Skeletal muscle tissue (tissue), 3 donors: ENCODE measurements at regions not wholly inside any gene's neighbourhood (a gene's known extent, or its start where the extent isn't known, plus 50 kb on each side); places are given as distances from the start of the nearest gene placed in this dataset.

Experiments used
- H3K27ac ChIP-seq: one replicate; pipeline ENCODE4 v1.7.0; 2013; ENCODE audit warnings: mild to moderate bottlenecking, low read depth, low read length, inconsistent platforms
- H3K27me3 ChIP-seq, 3 donors: one replicate each; pipeline ENCODE4 v1.7.0; 2013; ENCODE audit warnings: low read length in 3 of 3; ENCODE audit not compliant: control insufficient read depth in 3 of 3, insufficient read depth in 3 of 3
- H3K36me3 ChIP-seq, 3 donors: one replicate each; pipeline ENCODE4 v1.7.0; 2013; ENCODE audit warnings: low read length in 3 of 3; ENCODE audit not compliant: control insufficient read depth in 3 of 3, insufficient read depth in 3 of 3
- H3K4me1 ChIP-seq, 3 donors: one replicate each; pipeline ENCODE4 v1.7.0; 2013; ENCODE audit warnings: low read length in 3 of 3, mild to moderate bottlenecking in 3 of 3; ENCODE audit not compliant: control insufficient read depth in 3 of 3, insufficient read depth in 3 of 3
- H3K4me3 ChIP-seq, 3 donors: one replicate each; pipeline ENCODE4 v1.7.0; 2013; ENCODE audit warnings: low read length in 3 of 3
- H3K9ac ChIP-seq, 3 donors: one replicate each; pipeline ENCODE4 v1.7.0; 2013; ENCODE audit warnings: low read length in 3 of 3, mild to moderate bottlenecking in 3 of 3, moderate library complexity in 2 of 3, low read depth in 1 of 3
- H3K9me3 ChIP-seq, 3 donors: one replicate each; pipeline ENCODE4 v1.7.0; 2013; ENCODE audit warnings: low read length in 3 of 3; ENCODE audit not compliant: control insufficient read depth in 3 of 3
- donor health status: Osteomylitis.

GRCh38 chr2:208939852-208940251, 484.0 kb upstream of the MAP2 start:
- Histone ChIP-seq H3K36me3 (no peaks in the 10 kb centered on the region), H3K27me3 (no peaks in the 10 kb centered on the region), H3K9ac (no peak overlapping the region), H3K4me1 (no peaks in the 10 kb centered on the region), H3K4me3 (no peak overlapping the region), H3K9me3 (no peaks in the 10 kb centered on the region), H3K27ac (no peak overlapping the region)

GRCh38 chr2:208945719-208946256, 478.1 kb upstream of the MAP2 start:
- no peak overlapping the region for H3K27ac ChIP-seq

GRCh38 chr2:208948073-208948472, 475.8 kb upstream of the MAP2 start:
- Histone ChIP-seq H3K27me3 (no peaks in the 10 kb centered on the region), H3K36me3 (no peaks in the 10 kb centered on the region), H3K4me3 (no peak overlapping the region), H3K27ac (no peak overlapping the region), H3K9me3 (no peaks in the 10 kb centered on the region), H3K4me1 (no peaks in the 10 kb centered on the region), H3K9ac (no peak overlapping the region)

More at GRCh38 chr2:208945719-208946256, 478.1 kb upstream of the MAP2 start:
- H3K9ac ChIP-seq: no peak overlapping the region
- H3K4me1 ChIP-seq: no peaks in the 10 kb centered on the region
- H3K4me3 ChIP-seq: no peak overlapping the region
- H3K27me3 ChIP-seq: no peaks in the 10 kb centered on the region
- H3K9me3 ChIP-seq: no peaks in the 10 kb centered on the region
- no peaks in the 10 kb centered on the region for H3K36me3 ChIP-seq

GRCh38 chr2:208970070-208970469, 453.8 kb upstream of the MAP2 start:
- H3K9me3 ChIP-seq: peaks cover 0 to 4% (median 0%) of the 10 kb centered on the region in 3 donors
- H3K36me3 ChIP-seq: no peaks in the 10 kb centered on the region
- H3K9ac ChIP-seq: no peak overlapping the region
- no peaks in the 10 kb centered on the region for H3K27me3 ChIP-seq
- no peak overlapping the region for H3K27ac ChIP-seq
- no peaks in the 10 kb centered on the region for H3K4me1 ChIP-seq
- no peak overlapping the region for H3K4me3 ChIP-seq

GRCh38 chr2:208977582-208977981, 446.3 kb upstream of the MAP2 start:
- peaks cover 0 to 2% (median 0%) of the 10 kb centered on the region in 3 donors for H3K9me3 ChIP-seq
- H3K4me1 ChIP-seq: no peaks in the 10 kb centered on the region
- H3K4me3 ChIP-seq: no peak overlapping the region
- no peak overlapping the region for H3K27ac ChIP-seq
- H3K9ac ChIP-seq: no peak overlapping the region
- H3K36me3 ChIP-seq: no peaks in the 10 kb centered on the region
- no peaks in the 10 kb centered on the region for H3K27me3 ChIP-seq

GRCh38 chr2:208978946-208979345, 444.9 kb upstream of the MAP2 start:
- Histone ChIP-seq H3K4me1 (no peaks in the 10 kb centered on the region), H3K36me3 (no peaks in the 10 kb centered on the region), H3K9me3 (peaks cover 0 to 2% (median 0%) of the 10 kb centered on the region in 3 donors), H3K4me3 (no peak overlapping the region), H3K27ac (no peak overlapping the region), H3K9ac (no peak overlapping the region), H3K27me3 (no peaks in the 10 kb centered on the region)

- no peaks in the 10 kb centered on the region for H3K4me1 ChIP-seq
- H3K27me3 ChIP-seq: no peaks in the 10 kb centered on the region
- no peaks in the 10 kb centered on the region for H3K36me3 ChIP-seq
- no peak overlapping the region for H3K4me3 ChIP-seq
- no peak overlapping the region for H3K27ac ChIP-seq
- H3K9me3 ChIP-seq: peaks cover 0 to 2% (median 0%) of the 10 kb centered on the region in 3 donors
- H3K9ac ChIP-seq: no peak overlapping the region
Measured at GRCh38 chr2:208980321-208980720, 443.5 kb upstream of the MAP2 start.

GRCh38 chr2:208982831-208983230, 441.0 kb upstream of the MAP2 start:
- Histone ChIP-seq H3K4me3 (no peak overlapping the region), H3K4me1 (no peaks in the 10 kb centered on the region)

GRCh38 chr2:208983486-208983885, 440.4 kb upstream of the MAP2 start:
- H3K27me3 ChIP-seq: no peaks in the 10 kb centered on the region
- H3K9ac ChIP-seq: no peak overlapping the region
- no peak overlapping the region for H3K4me3 ChIP-seq
- H3K9me3 ChIP-seq: peaks cover 0 to 2% (median 0%) of the 10 kb centered on the region in 3 donors
- no peaks in the 10 kb centered on the region for H3K4me1 ChIP-seq
- no peak overlapping the region for H3K27ac ChIP-seq
- H3K36me3 ChIP-seq: no peaks in the 10 kb centered on the region

More at GRCh38 chr2:208982831-208983230, 441.0 kb upstream of the MAP2 start:
- H3K36me3 ChIP-seq: no peaks in the 10 kb centered on the region
- peaks cover 0 to 2% (median 0%) of the 10 kb centered on the region in 3 donors for H3K9me3 ChIP-seq
- H3K27ac ChIP-seq: no peak overlapping the region
- no peak overlapping the region for H3K9ac ChIP-seq
- H3K27me3 ChIP-seq: no peaks in the 10 kb centered on the region

- Histone ChIP-seq H3K36me3 (no peaks in the 10 kb centered on the region), H3K4me1 (no peaks in the 10 kb centered on the region), H3K27me3 (no peaks in the 10 kb centered on the region), H3K9me3 (no peaks in the 10 kb centered on the region), H3K27ac (no peak overlapping the region), H3K9ac (no peak overlapping the region), H3K4me3 (no peak overlapping the region)
Measured at GRCh38 chr2:208984376-208985090, 439.3 kb upstream of the MAP2 start.
